Astrocyte (in vitro differentiated cells and primary cell): ENCODE measurements at regions not wholly inside any gene's neighbourhood (a gene's known extent, or its start where the extent isn't known, plus 50 kb on each side); places are given as distances from the start of the nearest gene placed in this dataset.

Experiments
- EZH2 ChIP-seq: IDR thresholded peaks from 2 replicates; pipeline ENCODE4 v1.6.1; 2012; ENCODE audit warnings: mild to moderate bottlenecking, low read length, inconsistent platforms; ENCODE audit not compliant: insufficient read depth
- TF ChIP-seq, protein P1 (sequence below): IDR thresholded peaks from 2 replicates; pipeline ENCODE4 v1.5.1; 2011; ENCODE audit warnings: low read depth, mild to moderate bottlenecking, inconsistent platforms, low read length, moderate library complexity; ENCODE audit not compliant: insufficient read depth

DNA sequence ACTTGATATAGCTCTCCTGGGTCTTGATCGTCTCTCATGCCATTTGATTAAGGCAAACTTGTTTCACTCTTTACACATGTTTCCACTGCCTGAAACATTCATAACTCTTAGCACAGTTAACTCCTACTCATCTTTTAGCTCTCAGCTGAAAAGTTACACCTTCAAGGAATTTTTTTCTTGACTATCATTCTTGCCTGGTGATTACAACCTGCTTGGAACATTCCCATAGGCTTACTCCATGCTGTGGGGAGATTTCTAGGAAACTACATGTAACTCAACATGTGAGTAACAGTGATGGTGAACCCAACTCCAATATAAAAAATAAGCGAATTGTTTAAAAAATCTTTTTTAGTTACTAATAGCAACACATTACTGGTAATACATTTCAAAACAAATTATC, 224.1 kb upstream of the MPDZ start:
- TF ChIP-seq, protein P1, sequence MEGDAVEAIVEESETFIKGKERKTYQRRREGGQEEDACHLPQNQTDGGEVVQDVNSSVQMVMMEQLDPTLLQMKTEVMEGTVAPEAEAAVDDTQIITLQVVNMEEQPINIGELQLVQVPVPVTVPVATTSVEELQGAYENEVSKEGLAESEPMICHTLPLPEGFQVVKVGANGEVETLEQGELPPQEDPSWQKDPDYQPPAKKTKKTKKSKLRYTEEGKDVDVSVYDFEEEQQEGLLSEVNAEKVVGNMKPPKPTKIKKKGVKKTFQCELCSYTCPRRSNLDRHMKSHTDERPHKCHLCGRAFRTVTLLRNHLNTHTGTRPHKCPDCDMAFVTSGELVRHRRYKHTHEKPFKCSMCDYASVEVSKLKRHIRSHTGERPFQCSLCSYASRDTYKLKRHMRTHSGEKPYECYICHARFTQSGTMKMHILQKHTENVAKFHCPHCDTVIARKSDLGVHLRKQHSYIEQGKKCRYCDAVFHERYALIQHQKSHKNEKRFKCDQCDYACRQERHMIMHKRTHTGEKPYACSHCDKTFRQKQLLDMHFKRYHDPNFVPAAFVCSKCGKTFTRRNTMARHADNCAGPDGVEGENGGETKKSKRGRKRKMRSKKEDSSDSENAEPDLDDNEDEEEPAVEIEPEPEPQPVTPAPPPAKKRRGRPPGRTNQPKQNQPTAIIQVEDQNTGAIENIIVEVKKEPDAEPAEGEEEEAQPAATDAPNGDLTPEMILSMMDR, result no peak
- TF ChIP-seq EZH2, result no peak
